ENCODE measurements at regions not wholly inside any gene's neighbourhood (a gene's known extent, or its start where the extent isn't known, plus 50 kb on each side); places are given as distances from the start of the nearest gene placed in this dataset.

DNA sequence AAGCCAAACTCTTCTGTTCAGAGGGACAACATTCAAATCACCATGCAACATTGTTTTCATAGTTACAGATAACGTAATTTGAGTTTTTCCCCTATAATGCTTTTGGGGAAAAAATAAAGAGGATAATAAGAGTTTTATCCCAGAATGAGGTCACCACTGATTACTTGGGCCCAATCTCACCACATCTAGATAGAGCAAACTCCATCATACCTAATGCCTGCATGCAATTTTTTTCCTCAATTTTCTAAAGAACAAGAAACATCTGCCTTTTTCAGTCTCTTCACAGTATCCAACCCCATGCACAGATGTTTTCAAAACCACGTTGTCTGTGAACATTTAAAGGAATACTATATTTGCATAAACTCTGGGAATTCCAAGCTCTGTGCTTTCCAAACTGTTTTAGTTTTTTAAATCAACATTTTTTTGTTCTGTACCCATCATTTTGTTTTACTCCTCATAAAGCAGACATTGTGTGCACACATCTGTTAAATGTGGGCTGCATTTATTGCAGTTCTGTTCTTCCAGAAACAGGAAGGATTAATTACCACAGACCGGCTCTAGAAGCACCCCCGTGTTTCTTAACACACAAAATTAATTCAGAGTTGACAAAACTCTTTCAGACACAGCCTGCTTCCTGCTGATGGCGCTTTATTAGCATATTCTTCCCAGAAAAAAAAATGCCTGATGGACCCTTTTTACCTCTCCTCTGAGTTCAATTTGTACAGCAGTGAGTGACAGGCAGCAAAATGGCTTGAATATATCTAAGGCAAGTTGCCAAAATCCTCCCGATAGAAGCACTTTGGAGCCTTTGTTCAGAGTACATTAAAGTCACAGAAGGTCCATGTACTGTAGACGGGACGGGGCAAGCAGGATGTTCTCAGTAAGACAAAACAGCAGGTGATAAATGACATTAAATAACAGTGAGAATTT lies 1171.9 kb downstream of the EFNB2 start:
- TF ChIP-seq POLR2A (IDR thresholded peaks at IDR 0.05; ENCODE audit: low read depth, low read length) (no peak), POLR2AphosphoS5 (IDR thresholded peaks at IDR 0.05; ENCODE audit: low read depth, low read length) (no peak), TAF1 (IDR thresholded peaks at IDR 0.05; ENCODE audit: low read depth, low read length) (no peak), SPI1 (IDR thresholded peaks at IDR 0.05; ENCODE audit: low read depth, low read length) (no peak), POU2F2 (IDR thresholded peaks at IDR 0.05; ENCODE audit: low read depth, low read length) (no peak)

All from GM12891 (cell line).